SH-SY5Y (cell line): ENCODE measurements at regions not wholly inside any gene's neighbourhood (a gene's known extent, or its start where the extent isn't known, plus 50 kb on each side); places are given as distances from the start of the nearest gene placed in this dataset.

ENCODE experiments used
- GATA2 ChIP-seq: IDR thresholded peaks from 2 replicates; pipeline ENCODE4 v1.6.1; 2011; ENCODE audit warnings: mild to moderate bottlenecking, low read depth, low read length
- GATA3 ChIP-seq: IDR thresholded peaks from 2 replicates; pipeline ENCODE4 v1.6.1; 2011; ENCODE audit warnings: low read depth, mild to moderate bottlenecking, low read length, moderate library complexity

DNA sequence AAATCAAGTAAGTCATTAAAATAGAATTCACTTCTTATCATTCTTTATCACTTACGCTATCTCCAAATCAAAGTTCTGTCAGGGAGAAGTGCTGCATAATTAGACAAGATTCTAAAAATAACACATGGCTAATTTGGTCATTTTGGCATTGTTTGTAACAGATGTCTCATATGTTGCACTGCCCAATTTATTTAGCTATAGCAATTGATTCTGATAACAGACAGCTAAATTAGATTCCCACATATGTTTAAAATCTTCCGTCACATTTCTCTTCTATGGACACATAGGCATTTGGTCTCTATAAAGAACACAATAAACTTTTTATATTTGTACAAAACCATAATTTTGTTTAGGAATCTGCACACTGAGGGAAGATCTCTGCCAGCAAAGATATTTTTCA lies 644.5 kb upstream of the VRK2 start:
- TF ChIP-seq GATA2 (no peak), GATA3 (no peak)
